SK-N-SH treated with all-trans-retinoic acid at 6 μM for 48 hours (cell line): ENCODE measurements at regions not wholly inside any gene's neighbourhood (a gene's known extent, or its start where the extent isn't known, plus 50 kb on each side); places are given as distances from the start of the nearest gene placed in this dataset.
A peak's percentile ranks its signal among the peaks of the same experiment; 100 is the strongest.

Source experiments
- ATAC-seq: fragments of 200-7000 bp; cut with Tn5 transposase; 3 replicates; pipeline ENCODE4 v1.9.1; 2020; ENCODE audit warnings: mild to moderate bottlenecking, moderate library complexity
- ARNTL ChIP-seq: fragments of 450-650 bp; formaldehyde crosslinking; IDR thresholded peaks from 2 replicates; pipeline ENCODE4 v1.5.0; 2020; ENCODE audit warnings: low read depth, mild to moderate bottlenecking, moderate library complexity, borderline replicate concordance
- BACH2 ChIP-seq: fragments of 250-450 bp; sonication (Bioruptor Pico); IDR thresholded peaks from 2 replicates; pipeline ENCODE4 v1.9.0; 2021; ENCODE audit warnings: mild to moderate bottlenecking, borderline replicate concordance
- CSDC2 ChIP-seq: fragments of 250-450 bp; sonication (Bioruptor Pico); IDR thresholded peaks from 2 replicates; pipeline ENCODE4 v1.5.0; 2020; ENCODE audit warnings: mild to moderate bottlenecking, moderate library complexity
- CSRNP3 ChIP-seq: fragments of 250-450 bp; sonication (Bioruptor Pico); IDR thresholded peaks from 2 replicates; pipeline ENCODE4 v1.5.1; 2021; ENCODE audit warnings: mild to moderate bottlenecking, moderate library complexity
- ESRRG ChIP-seq: fragments of 250-450 bp; sonication (Bioruptor Pico); IDR thresholded peaks from 2 replicates; pipeline ENCODE4 v1.6.1; 2021; ENCODE audit warnings: mild to moderate bottlenecking
- GLIS3 ChIP-seq: fragments of 250-450 bp; sonication (Bioruptor Pico); IDR thresholded peaks from 2 replicates; pipeline ENCODE4 v1.5.0; 2020; ENCODE audit warnings: mild to moderate bottlenecking, moderate library complexity
- ISL1 ChIP-seq: fragments of 250-450 bp; sonication (Bioruptor Pico); IDR thresholded peaks from 2 replicates; pipeline ENCODE4 v2.1.2; 2022; ENCODE audit warnings: mild to moderate bottlenecking, moderate library complexity
- PATZ1 ChIP-seq: fragments of 250-450 bp; sonication (Bioruptor Pico); IDR thresholded peaks from 2 replicates; pipeline ENCODE4 v1.8.0; 2020; ENCODE audit warnings: mild to moderate bottlenecking, moderate library complexity, borderline replicate concordance
- PPARA ChIP-seq: fragments of 250-450 bp; sonication (Bioruptor Pico); IDR thresholded peaks from 2 replicates; pipeline ENCODE4 v1.5.0; 2020; ENCODE audit warnings: mild to moderate bottlenecking, borderline replicate concordance
- RARB ChIP-seq: fragments of 250-450 bp; sonication (Bioruptor Pico); IDR thresholded peaks from 2 replicates; pipeline ENCODE4 v1.8.0; 2021; ENCODE audit warnings: mild to moderate bottlenecking, moderate library complexity
- SNAI2 ChIP-seq: fragments of 250-450 bp; sonication (Bioruptor Pico); IDR thresholded peaks from 2 replicates; pipeline ENCODE4 v1.5.0; 2020; ENCODE audit warnings: mild to moderate bottlenecking, moderate library complexity
- TCF4 ChIP-seq: fragments of 250-450 bp; sonication (Bioruptor Pico); IDR thresholded peaks from 2 replicates; pipeline ENCODE4 v1.8.0; 2021; ENCODE audit warnings: mild to moderate bottlenecking, moderate library complexity, borderline replicate concordance
- TOX ChIP-seq: fragments of 250-450 bp; sonication (Bioruptor Pico); IDR thresholded peaks from 2 replicates; pipeline ENCODE4 v1.8.0; 2021; ENCODE audit warnings: mild to moderate bottlenecking, moderate library complexity, borderline replicate concordance
- TSHZ2 ChIP-seq: fragments of 250-450 bp; sonication (Bioruptor Pico); IDR thresholded peaks from 2 replicates; pipeline ENCODE4 v1.5.0; 2020; ENCODE audit warnings: mild to moderate bottlenecking, moderate library complexity
- ZC3H10 ChIP-seq: fragments of 250-450 bp; sonication (Bioruptor Pico); IDR thresholded peaks from 2 replicates; pipeline ENCODE4 v1.5.1; 2021; ENCODE audit warnings: mild to moderate bottlenecking, moderate library complexity
- ZFP3 ChIP-seq: fragments of 250-450 bp; sonication (Bioruptor Pico); IDR thresholded peaks from 2 replicates; pipeline ENCODE4 v1.5.0; 2020; ENCODE audit warnings: mild to moderate bottlenecking, moderate library complexity
- ZFP30 ChIP-seq: fragments of 450-650 bp; formaldehyde crosslinking; IDR thresholded peaks from 2 replicates; pipeline ENCODE4 v1.5.0; 2022; ENCODE audit warnings: mild to moderate bottlenecking, moderate library complexity
- ZNF565 ChIP-seq: fragments of 450-650 bp; formaldehyde crosslinking; conservative IDR thresholded peaks from 2 replicates; pipeline ENCODE4 v1.5.0; 2020; ENCODE audit warnings: low read depth, mild to moderate bottlenecking, moderate library complexity
- ZNF70 ChIP-seq: fragments of 450-650 bp; formaldehyde crosslinking; IDR thresholded peaks from 2 replicates; pipeline ENCODE4 v1.5.0; 2020; ENCODE audit warnings: mild to moderate bottlenecking, moderate library complexity
- ZNF8 ChIP-seq: fragments of 450-650 bp; formaldehyde crosslinking; IDR thresholded peaks from 2 replicates; pipeline ENCODE4 v1.5.0; 2020; ENCODE audit warnings: mild to moderate bottlenecking, moderate library complexity

- TF ChIP-seq TSHZ2 (CRISPR knock-in tag), result no peak
- TF ChIP-seq, all 23 proteins: peak for 0
Measured at GRCh38 chr11:15747671-15748070, 608.7 kb downstream of the SOX6 start (continued).

GRCh38 chr11:15748132-15748531 lies 608.2 kb downstream of the SOX6 start:
- no peak for TF ChIP-seq BACH2 (CRISPR knock-in tag)
- no peak for TF ChIP-seq ZFP30
- no peak for TF ChIP-seq ZFP3
- no peak for TF ChIP-seq PPARA (CRISPR knock-in tag)
- TF ChIP-seq ZNF70, result no peak
- no peak for TF ChIP-seq PATZ1 (CRISPR knock-in tag)
- TF ChIP-seq ZNF565, result no peak
- no peak for TF ChIP-seq GLIS3 (CRISPR knock-in tag)
- no peak for TF ChIP-seq RARB (CRISPR knock-in tag)
- no peak for TF ChIP-seq ZC3H10 (CRISPR knock-in tag)
- TF ChIP-seq ARNTL (CRISPR knock-in tag), result no peak
- no peak for TF ChIP-seq TOX (CRISPR knock-in tag)
- no peak for TF ChIP-seq ESRRG (CRISPR knock-in tag)
- no peak for TF ChIP-seq CSDC2
- TF ChIP-seq ZNF8 (CRISPR knock-in tag), result no peak
- TF ChIP-seq SNAI2 (CRISPR knock-in tag), result no peak
- TF ChIP-seq ISL1 (CRISPR knock-in tag), result no peak
- no peak for ATAC-seq

- TF ChIP-seq ZNF70, result no peak
- TF ChIP-seq ZC3H10 (CRISPR knock-in tag), result no peak
- TF ChIP-seq CSRNP3 (CRISPR knock-in tag), result no peak
- TF ChIP-seq ISL1 (CRISPR knock-in tag), result no peak
- TF ChIP-seq TSHZ2 (CRISPR knock-in tag), result no peak
- ATAC-seq, result no peak
Measured at GRCh38 chr11:15748741-15749140, 607.6 kb downstream of the SOX6 start.

- ATAC-seq, result no peak
- TF ChIP-seq TCF4 (CRISPR knock-in tag) (peak; percentile 14; the same call in 1 of the 2 replicates), ZNF8 (CRISPR knock-in tag) (no peak), CSRNP3 (CRISPR knock-in tag) (no peak)
Measured at GRCh38 chr11:15750535-15751308, 605.6 kb downstream of the SOX6 start.
